Effector memory CD8-positive, alpha-beta T cell (primary cell): ENCODE measurements at regions not wholly inside any gene's neighbourhood (a gene's known extent, or its start where the extent isn't known, plus 50 kb on each side); places are given as distances from the start of the nearest gene placed in this dataset.

Source experiments
- ATAC-seq: fragments of 150-1000 bp; cut with Tn5 transposase; replicated peaks from 2 replicates; pipeline ENCODE4 v1.10.0; 2021; ENCODE audit warnings: mild to moderate bottlenecking, moderate library complexity
- DNase-seq, 3 experiments: peaks; one replicate each; pipeline ENCODE4 v3.0.0; 2021
- H3K27ac Mint-ChIP-seq, 2 donors: one replicate each; pipeline ENCODE4 v1.8.0; 2022; ENCODE audit warnings: mild to moderate bottlenecking in 2 of 2, mixed read lengths in 2 of 2, moderate library complexity in 2 of 2
- H3K27me3 Mint-ChIP-seq, 2 donors: one replicate each; pipeline ENCODE4 v1.8.0; 2022; ENCODE audit warnings: mixed read lengths in 2 of 2
- H3K36me3 Mint-ChIP-seq: one replicate; pipeline ENCODE4 v1.8.0; 2022; ENCODE audit warnings: mild to moderate bottlenecking, moderate library complexity, mixed read lengths; ENCODE audit not compliant: insufficient read depth
- H3K4me1 Mint-ChIP-seq, 2 donors: one replicate each; pipeline ENCODE4 v1.8.0; 2022; ENCODE audit warnings: low read depth in 2 of 2, mixed read lengths in 2 of 2
- H3K4me3 Mint-ChIP-seq, 2 donors: one replicate each; pipeline ENCODE4 v1.8.0; 2022; ENCODE audit warnings: mild to moderate bottlenecking in 2 of 2, mixed read lengths in 2 of 2, moderate library complexity in 2 of 2
- H3K9me3 Mint-ChIP-seq, 2 donors: one replicate each; pipeline ENCODE4 v1.8.0; 2022; ENCODE audit warnings: mixed read lengths in 2 of 2

- ATAC-seq (no peak), DNase-seq (no peak)
- peaks cover 15 to 20% of the 10 kb centered on the region in 2 donors for H3K4me1 Mint-ChIP-seq
- no peaks in the 10 kb centered on the region for H3K9me3 Mint-ChIP-seq
- peaks cover 24 to 62% of the 10 kb centered on the region in 2 donors for H3K27me3 Mint-ChIP-seq
- no peaks in the 10 kb centered on the region for H3K36me3 Mint-ChIP-seq
- no peak overlapping the region for H3K27ac Mint-ChIP-seq
- H3K4me3 Mint-ChIP-seq: peak overlapping the region; percentile 92 to 94
Observed at GRCh38 chr12:30823764-30824163, 69.0 kb upstream of the CAPRIN2 start.

- Mint-ChIP-seq H3K4me3 (peak overlapping the region; percentile 92 to 94), H3K27me3 (peaks cover 28 to 62% of the 10 kb centered on the region in 2 donors), H3K9me3 (no peaks in the 10 kb centered on the region), H3K4me1 (peaks cover 15 to 20% of the 10 kb centered on the region in 2 donors), H3K27ac (peak overlapping the region; percentile 72 to 81), H3K36me3 (no peaks in the 10 kb centered on the region)
- DNase-seq (peak; percentile 15 to 20 (median 17)), ATAC-seq (peak; percentile 84)
Observed at GRCh38 chr12:30823156-30823699, 68.5 kb upstream of the CAPRIN2 start.

GRCh38 chr12:30822385-30823155, 67.8 kb upstream of the CAPRIN2 start:
- peaks cover 15 to 20% of the 10 kb centered on the region in 2 donors for H3K4me1 Mint-ChIP-seq
- no peaks in the 10 kb centered on the region for H3K9me3 Mint-ChIP-seq
- H3K4me3 Mint-ChIP-seq: peak overlapping the region; percentile 92 to 94
- H3K27me3 Mint-ChIP-seq: peaks cover 28 to 59% of the 10 kb centered on the region in 2 donors
- H3K27ac Mint-ChIP-seq: peak overlapping the region; percentile 72 to 81
- no peaks in the 10 kb centered on the region for H3K36me3 Mint-ChIP-seq
- ATAC-seq: peak; percentile 77
- peak; percentile 10 to 22 (median 16) for DNase-seq

GRCh38 chr12:30820406-30820946, 65.7 kb upstream of the CAPRIN2 start:
- peaks cover 15 to 20% of the 10 kb centered on the region in 2 donors for H3K4me1 Mint-ChIP-seq
- DNase-seq (no peak), ATAC-seq (no peak)
- H3K9me3 Mint-ChIP-seq: no peaks in the 10 kb centered on the region
- no peak overlapping the region for H3K4me3 Mint-ChIP-seq
- H3K36me3 Mint-ChIP-seq: no peaks in the 10 kb centered on the region
- peaks cover 33 to 59% of the 10 kb centered on the region in 2 donors for H3K27me3 Mint-ChIP-seq
- H3K27ac Mint-ChIP-seq: no peak overlapping the region

GRCh38 chr12:30818562-30818961, 63.8 kb upstream of the CAPRIN2 start:
- peaks cover 33 to 49% of the 10 kb centered on the region in 2 donors for H3K27me3 Mint-ChIP-seq
- DNase-seq (no peak), ATAC-seq (no peak)
- no peaks in the 10 kb centered on the region for H3K9me3 Mint-ChIP-seq
- H3K36me3 Mint-ChIP-seq: no peaks in the 10 kb centered on the region
- H3K4me3 Mint-ChIP-seq: no peak overlapping the region
- peaks cover 13 to 15% of the 10 kb centered on the region in 2 donors for H3K4me1 Mint-ChIP-seq
- no peak overlapping the region for H3K27ac Mint-ChIP-seq

- DNase-seq (no peak), ATAC-seq (no peak)
- Mint-ChIP-seq H3K4me1 (peaks cover 3 to 4% of the 10 kb centered on the region in 2 donors), H3K4me3 (no peak overlapping the region), H3K27ac (no peak overlapping the region), H3K27me3 (peaks cover 33 to 41% of the 10 kb centered on the region in 2 donors), H3K36me3 (no peaks in the 10 kb centered on the region), H3K9me3 (no peaks in the 10 kb centered on the region)
Observed at GRCh38 chr12:30816742-30817465, 62.2 kb upstream of the CAPRIN2 start.

GRCh38 chr12:30814295-30814655, 59.5 kb upstream of the CAPRIN2 start:
- Mint-ChIP-seq H3K4me1 (no peaks in the 10 kb centered on the region), H3K27ac (no peak overlapping the region), H3K9me3 (no peaks in the 10 kb centered on the region), H3K27me3 (peaks cover 27 to 29% of the 10 kb centered on the region in 2 donors), H3K4me3 (no peak overlapping the region), H3K36me3 (no peaks in the 10 kb centered on the region)
- ATAC-seq: no peak
- no peak for DNase-seq

GRCh38 chr12:30813525-30814294, 59.0 kb upstream of the CAPRIN2 start:
- Mint-ChIP-seq H3K4me3 (no peak overlapping the region), H3K4me1 (no peaks in the 10 kb centered on the region), H3K9me3 (no peaks in the 10 kb centered on the region), H3K27me3 (peaks cover 21 to 24% of the 10 kb centered on the region in 2 donors), H3K27ac (no peak overlapping the region), H3K36me3 (no peaks in the 10 kb centered on the region)
- no peak for DNase-seq
- ATAC-seq: no peak

- peaks cover 10 to 17% of the 10 kb centered on the region in 2 donors for H3K27me3 Mint-ChIP-seq
- ATAC-seq: no peak
- H3K4me1 Mint-ChIP-seq: no peaks in the 10 kb centered on the region
- no peak overlapping the region for H3K27ac Mint-ChIP-seq
- H3K4me3 Mint-ChIP-seq: no peak overlapping the region
- no peaks in the 10 kb centered on the region for H3K36me3 Mint-ChIP-seq
- no peak for DNase-seq
- H3K9me3 Mint-ChIP-seq: no peaks in the 10 kb centered on the region
Observed at GRCh38 chr12:30811966-30812365, 57.2 kb upstream of the CAPRIN2 start.

- H3K27me3 Mint-ChIP-seq: peaks cover 0 to 12% of the 10 kb centered on the region in 2 donors
- H3K4me1 Mint-ChIP-seq: no peaks in the 10 kb centered on the region
- no peak overlapping the region for H3K27ac Mint-ChIP-seq
- no peaks in the 10 kb centered on the region for H3K36me3 Mint-ChIP-seq
- no peak overlapping the region for H3K4me3 Mint-ChIP-seq
- DNase-seq (no peak), ATAC-seq (no peak)
- H3K9me3 Mint-ChIP-seq: no peaks in the 10 kb centered on the region
Observed at GRCh38 chr12:30810918-30811317, 56.2 kb upstream of the CAPRIN2 start.

GRCh38 chr12:30807695-30808034, 52.9 kb upstream of the CAPRIN2 start:
- H3K9me3 Mint-ChIP-seq: no peaks in the 10 kb centered on the region
- no peak overlapping the region for H3K4me3 Mint-ChIP-seq
- DNase-seq (no peak), ATAC-seq (no peak)
- no peaks in the 10 kb centered on the region for H3K36me3 Mint-ChIP-seq
- H3K4me1 Mint-ChIP-seq: no peaks in the 10 kb centered on the region
- H3K27ac Mint-ChIP-seq: no peak overlapping the region
- H3K27me3 Mint-ChIP-seq: peaks cover 0 to 5% of the 10 kb centered on the region in 2 donors

- no peak overlapping the region for H3K4me3 Mint-ChIP-seq
- peaks cover 0 to 5% of the 10 kb centered on the region in 2 donors for H3K27me3 Mint-ChIP-seq
- no peaks in the 10 kb centered on the region for H3K4me1 Mint-ChIP-seq
- ATAC-seq (peak; percentile 74), DNase-seq (peak; percentile 12 to 39 (median 29))
- no peak overlapping the region for H3K27ac Mint-ChIP-seq
- H3K36me3 Mint-ChIP-seq: no peaks in the 10 kb centered on the region
- no peaks in the 10 kb centered on the region for H3K9me3 Mint-ChIP-seq
Observed at GRCh38 chr12:30806989-30807694, 52.4 kb upstream of the CAPRIN2 start.
